ENCODE measurements at regions not wholly inside any gene's neighbourhood (a gene's known extent, or its start where the extent isn't known, plus 50 kb on each side); places are given as distances from the start of the nearest gene placed in this dataset.

DNA sequence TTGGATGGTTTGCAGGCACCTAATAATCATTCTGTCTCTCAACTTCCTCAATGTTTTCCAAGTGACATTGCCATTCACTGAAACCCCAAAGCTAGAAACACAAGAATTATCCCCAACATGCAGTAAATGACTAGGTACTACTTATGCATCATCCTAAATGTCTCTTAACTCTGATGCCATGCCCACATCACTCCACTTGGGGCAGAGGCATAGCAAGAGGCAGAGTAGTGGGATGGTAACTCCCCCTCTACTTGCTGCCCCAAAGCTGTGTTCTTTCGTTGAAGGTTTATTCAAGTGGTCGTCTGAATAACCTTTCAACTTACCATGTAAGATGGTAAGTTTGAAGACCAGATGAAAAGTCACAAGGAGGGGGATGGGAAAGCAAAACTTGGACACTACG is 77.9 kb upstream of the SOX5 start:
- ATAC-seq (no peak), DNase-seq (no peak), FAIRE-seq (no peak)
- H3K4me3 ChIP-seq = no peak overlapping the region
- intact Hi-C loops (cut with DNase I) = no loop called here
- 44 to 67% methylated on average over 3 of the region's 3 CpGs for WGBS, 2 donors
- no peaks in the 10 kb centered on the region for H3K27me3 ChIP-seq
- H3K36me3 ChIP-seq = no peaks in the 10 kb centered on the region
- TF ChIP-seq, protein P1, sequence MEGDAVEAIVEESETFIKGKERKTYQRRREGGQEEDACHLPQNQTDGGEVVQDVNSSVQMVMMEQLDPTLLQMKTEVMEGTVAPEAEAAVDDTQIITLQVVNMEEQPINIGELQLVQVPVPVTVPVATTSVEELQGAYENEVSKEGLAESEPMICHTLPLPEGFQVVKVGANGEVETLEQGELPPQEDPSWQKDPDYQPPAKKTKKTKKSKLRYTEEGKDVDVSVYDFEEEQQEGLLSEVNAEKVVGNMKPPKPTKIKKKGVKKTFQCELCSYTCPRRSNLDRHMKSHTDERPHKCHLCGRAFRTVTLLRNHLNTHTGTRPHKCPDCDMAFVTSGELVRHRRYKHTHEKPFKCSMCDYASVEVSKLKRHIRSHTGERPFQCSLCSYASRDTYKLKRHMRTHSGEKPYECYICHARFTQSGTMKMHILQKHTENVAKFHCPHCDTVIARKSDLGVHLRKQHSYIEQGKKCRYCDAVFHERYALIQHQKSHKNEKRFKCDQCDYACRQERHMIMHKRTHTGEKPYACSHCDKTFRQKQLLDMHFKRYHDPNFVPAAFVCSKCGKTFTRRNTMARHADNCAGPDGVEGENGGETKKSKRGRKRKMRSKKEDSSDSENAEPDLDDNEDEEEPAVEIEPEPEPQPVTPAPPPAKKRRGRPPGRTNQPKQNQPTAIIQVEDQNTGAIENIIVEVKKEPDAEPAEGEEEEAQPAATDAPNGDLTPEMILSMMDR (IDR thresholded peaks at IDR 0.05) = no peak
- H3K27ac ChIP-seq = no peak overlapping the region
- H3K4me1 ChIP-seq = no peaks in the 10 kb centered on the region
- no peaks in the 10 kb centered on the region for H3K9me3 ChIP-seq

DNA sequence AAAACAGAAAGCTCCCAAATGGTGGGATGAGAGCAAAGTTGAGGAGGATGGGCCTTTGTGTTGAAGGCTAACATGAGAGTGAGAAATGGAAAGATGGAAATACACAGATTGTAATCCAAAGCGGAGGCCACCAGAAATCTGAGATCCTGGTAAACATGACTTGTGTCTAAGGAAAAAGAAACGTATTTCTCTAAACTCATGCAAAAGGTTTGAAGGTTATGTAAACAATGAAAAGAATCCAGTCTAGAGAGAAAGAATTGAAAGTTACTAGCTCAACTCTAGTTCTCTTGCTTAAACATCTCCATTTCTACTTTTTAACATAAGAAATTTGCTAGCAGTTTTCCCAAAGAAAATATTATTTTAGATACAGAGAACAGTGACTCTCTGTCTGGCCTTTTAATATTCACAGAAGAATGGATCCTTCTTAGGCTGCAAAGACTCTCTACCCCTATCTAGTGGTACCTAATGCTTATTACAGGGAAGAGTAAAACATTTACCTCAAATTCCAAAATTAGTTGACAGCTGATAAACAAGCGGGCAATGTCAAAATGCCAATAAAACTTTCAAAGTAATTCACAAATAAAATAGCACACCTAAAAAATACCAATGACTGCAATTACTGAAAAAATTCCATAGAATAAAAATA is 75.8 kb upstream of the SOX5 start:
- TF ChIP-seq, protein P1 (IDR thresholded peaks at IDR 0.05) = peak in 1 of 4 donors; percentile 14
- FAIRE-seq = no peak
- H3K4me3 ChIP-seq = no peak overlapping the region
- no peaks in the 10 kb centered on the region for H3K4me1 ChIP-seq
- no peaks in the 10 kb centered on the region for H3K36me3 ChIP-seq
- DNase-seq = no peak
- H3K27ac ChIP-seq = no peak overlapping the region
- H3K9me3 ChIP-seq = no peaks in the 10 kb centered on the region
- no peaks in the 10 kb centered on the region for H3K27me3 ChIP-seq
- 28 to 39% methylated on average over 3 of the region's 3 CpGs for WGBS, 2 donors
- ATAC-seq = peak in 1 of 4 donors; percentile 57
- intact Hi-C loops (cut with DNase I) = no loop called here

DNA sequence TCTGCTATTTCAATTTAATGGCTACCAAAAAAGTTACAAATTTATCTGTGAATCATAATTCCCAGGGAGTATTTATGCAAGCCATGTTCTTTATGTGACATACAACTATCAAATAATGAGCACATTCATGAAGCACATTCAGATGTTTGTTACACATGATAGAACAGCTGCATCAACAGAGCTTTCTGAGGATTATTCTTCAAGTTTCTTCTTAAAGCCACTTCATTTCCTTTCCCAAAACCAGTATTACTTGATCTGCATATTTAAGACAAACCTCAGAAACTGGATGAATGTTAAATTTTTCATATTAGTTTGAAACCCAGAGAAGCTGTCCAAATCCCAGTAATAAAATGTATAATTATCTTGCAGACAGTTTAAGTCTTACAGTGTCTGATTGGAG is 73.6 kb upstream of the SOX5 start:
- intact Hi-C loops (cut with DNase I) = no loop called here
- ATAC-seq = no peak
- no peak for FAIRE-seq
- TF ChIP-seq, protein P1 (IDR thresholded peaks at IDR 0.05) = no peak
- Histone ChIP-seq H3K4me1 (no peaks in the 10 kb centered on the region), H3K36me3 (no peaks in the 10 kb centered on the region), H3K9me3 (no peaks in the 10 kb centered on the region), H3K4me3 (no peak overlapping the region), H3K27ac (no peak overlapping the region), H3K27me3 (no peaks in the 10 kb centered on the region)
- DNase-seq = no peak

DNA sequence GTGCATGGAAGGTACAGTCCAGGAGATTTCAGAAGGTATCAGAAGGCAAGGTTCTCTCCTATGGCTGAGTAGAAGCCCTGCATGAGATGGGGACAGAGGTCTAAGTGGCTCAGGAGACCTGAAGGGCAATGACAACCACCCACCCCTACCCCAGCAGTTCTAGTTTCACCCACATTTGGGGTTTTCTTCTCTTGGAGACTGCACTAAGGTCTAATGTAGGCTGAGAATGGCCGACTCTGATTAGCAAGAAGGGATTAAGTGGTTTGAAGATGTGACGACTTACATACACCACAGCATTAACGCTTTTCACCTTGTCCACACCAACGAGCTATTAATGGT is 71.7 kb upstream of the SOX5 start:
- DNase-seq (no peak), ATAC-seq (no peak), FAIRE-seq (no peak)
- intact Hi-C loops (cut with DNase I) = no loop called here
- no peak overlapping the region for H3K4me3 ChIP-seq
- H3K27ac ChIP-seq = no peak overlapping the region
- TF ChIP-seq, protein P1 (IDR thresholded peaks at IDR 0.05) = no peak
- 73 to 88% methylated on average over 4 of the region's 4 CpGs for WGBS, 2 donors
- H3K9me3 ChIP-seq = no peaks in the 10 kb centered on the region
- no peaks in the 10 kb centered on the region for H3K27me3 ChIP-seq
- H3K4me1 ChIP-seq = no peaks in the 10 kb centered on the region
- no peaks in the 10 kb centered on the region for H3K36me3 ChIP-seq

DNA sequence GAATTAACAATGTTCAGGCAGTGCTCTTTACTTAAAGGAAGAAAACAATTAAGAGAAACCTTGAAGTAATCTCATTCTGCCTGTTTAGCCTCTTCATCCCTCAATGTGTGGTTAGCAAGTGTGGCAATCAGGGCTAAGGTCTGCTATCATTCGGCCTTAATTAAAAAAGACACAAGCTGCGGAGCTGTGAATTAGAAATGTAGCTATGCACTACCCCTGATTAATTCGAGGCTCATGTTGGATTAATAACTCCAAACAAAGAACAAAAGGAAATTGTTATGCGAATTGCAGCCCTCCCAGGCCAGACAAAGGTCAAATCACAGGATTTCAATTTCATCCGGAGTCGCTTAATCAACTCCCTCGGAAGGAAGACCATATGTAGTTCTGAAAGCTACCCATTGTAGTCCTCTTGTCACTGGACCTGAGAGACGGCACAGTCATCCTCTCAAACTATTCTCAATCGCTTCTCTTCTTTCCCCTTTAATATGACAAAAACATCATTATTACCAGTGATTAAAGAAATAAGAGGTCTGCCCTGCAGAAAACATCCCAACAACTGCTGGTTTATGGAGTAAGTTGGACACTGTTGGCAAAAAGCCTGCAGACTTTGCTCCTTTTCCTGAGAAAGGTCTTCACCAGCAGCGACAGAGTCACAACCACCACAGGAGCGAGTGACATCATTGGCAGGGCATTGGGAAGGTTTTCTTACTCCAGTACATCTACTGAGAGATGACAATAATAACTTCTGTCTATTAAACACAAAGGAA is 71.1 kb upstream of the SOX5 start:
- intact Hi-C loops (cut with DNase I) = no loop called here
- Histone ChIP-seq H3K27ac (no peak overlapping the region), H3K27me3 (no peaks in the 10 kb centered on the region), H3K4me3 (no peak overlapping the region), H3K36me3 (no peaks in the 10 kb centered on the region), H3K9me3 (no peaks in the 10 kb centered on the region), H3K4me1 (no peaks in the 10 kb centered on the region)
- ATAC-seq (no peak), DNase-seq (no peak), FAIRE-seq (no peak)
- TF ChIP-seq, protein P1 (IDR thresholded peaks at IDR 0.05) = no peak
- 74 to 80% methylated on average over 11 of the region's 11 CpGs for WGBS, 2 donors

Measured in pancreas (tissue), 10 donors.